A673 (cell line): ENCODE measurements at regions not wholly inside any gene's neighbourhood (a gene's known extent, or its start where the extent isn't known, plus 50 kb on each side); places are given as distances from the start of the nearest gene placed in this dataset.

Experiments
- EZH2 ChIP-seq: fragments of 200-600 bp; sonication (generic); IDR thresholded peaks from 2 replicates; pipeline ENCODE4 v1.6.1; 2017; ENCODE audit warnings: borderline replicate concordance, low read depth, mild to moderate bottlenecking, mixed read lengths, antibody characterized with exemption, low read length; ENCODE audit not compliant: poor library complexity, severe bottlenecking
- TF ChIP-seq, protein P1 (sequence below): fragments of 300-800, 200-600 bp; sonication (generic); conservative IDR thresholded peaks from 2 replicates; pipeline ENCODE4 v1.5.1; 2017; ENCODE audit warnings: low read depth, mild to moderate bottlenecking, antibody characterized with exemption, low read length, moderate library complexity, mixed read lengths

DNA sequence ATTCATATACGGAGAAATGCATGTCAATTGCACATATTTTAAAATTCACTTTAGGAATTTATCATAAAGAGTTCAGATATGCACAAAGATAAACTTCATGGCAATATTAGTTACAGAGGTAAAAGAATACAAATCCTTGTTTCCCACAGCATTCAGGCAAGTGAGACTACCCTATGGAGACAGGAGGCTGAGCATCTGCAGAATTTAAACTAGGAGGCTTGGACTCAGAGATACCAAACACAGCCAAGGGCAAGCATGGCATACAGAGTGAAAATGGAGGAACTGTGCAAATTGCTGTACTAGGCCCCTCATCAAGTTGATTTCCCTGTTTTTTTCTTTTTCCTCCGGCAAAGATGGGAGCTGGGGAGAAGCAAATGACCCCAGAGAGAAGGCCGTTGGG lies 94.2 kb downstream of the SLC24A2 start:
- TF ChIP-seq, protein P1, sequence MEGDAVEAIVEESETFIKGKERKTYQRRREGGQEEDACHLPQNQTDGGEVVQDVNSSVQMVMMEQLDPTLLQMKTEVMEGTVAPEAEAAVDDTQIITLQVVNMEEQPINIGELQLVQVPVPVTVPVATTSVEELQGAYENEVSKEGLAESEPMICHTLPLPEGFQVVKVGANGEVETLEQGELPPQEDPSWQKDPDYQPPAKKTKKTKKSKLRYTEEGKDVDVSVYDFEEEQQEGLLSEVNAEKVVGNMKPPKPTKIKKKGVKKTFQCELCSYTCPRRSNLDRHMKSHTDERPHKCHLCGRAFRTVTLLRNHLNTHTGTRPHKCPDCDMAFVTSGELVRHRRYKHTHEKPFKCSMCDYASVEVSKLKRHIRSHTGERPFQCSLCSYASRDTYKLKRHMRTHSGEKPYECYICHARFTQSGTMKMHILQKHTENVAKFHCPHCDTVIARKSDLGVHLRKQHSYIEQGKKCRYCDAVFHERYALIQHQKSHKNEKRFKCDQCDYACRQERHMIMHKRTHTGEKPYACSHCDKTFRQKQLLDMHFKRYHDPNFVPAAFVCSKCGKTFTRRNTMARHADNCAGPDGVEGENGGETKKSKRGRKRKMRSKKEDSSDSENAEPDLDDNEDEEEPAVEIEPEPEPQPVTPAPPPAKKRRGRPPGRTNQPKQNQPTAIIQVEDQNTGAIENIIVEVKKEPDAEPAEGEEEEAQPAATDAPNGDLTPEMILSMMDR = no peak
- no peak for TF ChIP-seq EZH2
